LNCaP clone FGC (cell line): ENCODE measurements at regions not wholly inside any gene's neighbourhood (a gene's known extent, or its start where the extent isn't known, plus 50 kb on each side); places are given as distances from the start of the nearest gene placed in this dataset.

ENCODE experiments used
- DNase-seq: peaks from one replicate; pipeline ENCODE4 v3.0.0-alpha.2; 2011; ENCODE audit warnings: low read depth
- H3K4me3 ChIP-seq: 2 replicates; pipeline ENCODE4 v1.5.1; 2011; ENCODE audit warnings: mild to moderate bottlenecking, low read depth, low read length, control low read depth
- TF ChIP-seq, protein P1 (sequence below): IDR thresholded peaks from 2 replicates; pipeline ENCODE4 v1.5.1; 2012; ENCODE audit warnings: mild to moderate bottlenecking; ENCODE audit not compliant: control insufficient read depth, insufficient read depth; ENCODE audit errors: extremely low read depth

- no peak overlapping the region for H3K4me3 ChIP-seq
- TF ChIP-seq, protein P1, sequence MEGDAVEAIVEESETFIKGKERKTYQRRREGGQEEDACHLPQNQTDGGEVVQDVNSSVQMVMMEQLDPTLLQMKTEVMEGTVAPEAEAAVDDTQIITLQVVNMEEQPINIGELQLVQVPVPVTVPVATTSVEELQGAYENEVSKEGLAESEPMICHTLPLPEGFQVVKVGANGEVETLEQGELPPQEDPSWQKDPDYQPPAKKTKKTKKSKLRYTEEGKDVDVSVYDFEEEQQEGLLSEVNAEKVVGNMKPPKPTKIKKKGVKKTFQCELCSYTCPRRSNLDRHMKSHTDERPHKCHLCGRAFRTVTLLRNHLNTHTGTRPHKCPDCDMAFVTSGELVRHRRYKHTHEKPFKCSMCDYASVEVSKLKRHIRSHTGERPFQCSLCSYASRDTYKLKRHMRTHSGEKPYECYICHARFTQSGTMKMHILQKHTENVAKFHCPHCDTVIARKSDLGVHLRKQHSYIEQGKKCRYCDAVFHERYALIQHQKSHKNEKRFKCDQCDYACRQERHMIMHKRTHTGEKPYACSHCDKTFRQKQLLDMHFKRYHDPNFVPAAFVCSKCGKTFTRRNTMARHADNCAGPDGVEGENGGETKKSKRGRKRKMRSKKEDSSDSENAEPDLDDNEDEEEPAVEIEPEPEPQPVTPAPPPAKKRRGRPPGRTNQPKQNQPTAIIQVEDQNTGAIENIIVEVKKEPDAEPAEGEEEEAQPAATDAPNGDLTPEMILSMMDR: peak; percentile 90
- DNase-seq: peak; percentile 55
These were observed 111.9 kb upstream of the GGTLC1 start for GRCh38 chr20:24100370-24101011.

- TF ChIP-seq, protein P1: no peak
- no peak overlapping the region for H3K4me3 ChIP-seq
- DNase-seq: no peak
These were observed 110.3 kb upstream of the GGTLC1 start for GRCh38 chr20:24098886-24099285.

- TF ChIP-seq, protein P1: no peak
- H3K4me3 ChIP-seq: no peak overlapping the region
- DNase-seq: no peak
These were observed 109.1 kb upstream of the GGTLC1 start for GRCh38 chr20:24097506-24098245.

DNA sequence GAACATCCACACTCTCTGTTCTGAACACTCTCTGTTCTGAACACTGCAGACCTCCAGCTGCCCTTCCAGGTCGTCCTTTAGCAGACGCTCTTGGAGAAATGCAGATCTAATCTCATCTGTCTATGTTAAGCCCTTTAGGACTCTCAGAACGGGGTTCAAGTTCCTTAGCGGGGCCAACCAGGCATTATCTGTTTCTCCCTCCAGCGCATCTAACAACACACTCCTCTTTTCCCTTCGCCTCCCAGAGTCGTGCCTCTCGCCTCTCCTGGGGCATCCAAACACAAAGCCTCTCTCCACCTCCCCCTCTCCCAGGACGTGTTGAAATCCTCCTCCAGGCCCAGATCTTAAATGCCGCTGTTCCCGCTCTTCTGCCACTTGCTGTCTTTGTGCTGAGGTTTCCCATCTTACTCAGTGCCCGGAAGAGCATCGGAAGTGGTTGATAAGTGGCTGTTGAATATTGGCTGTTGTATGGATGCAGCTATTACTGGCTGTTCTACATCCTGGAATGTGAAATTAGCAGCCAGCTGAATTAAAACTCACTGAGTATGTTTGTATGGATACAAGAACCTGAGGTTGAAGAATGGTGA lies 108.4 kb upstream of the GGTLC1 start:
- DNase-seq: no peak
- TF ChIP-seq, protein P1: no peak
- no peak overlapping the region for H3K4me3 ChIP-seq

- no peak for DNase-seq
- TF ChIP-seq, protein P1: no peak
- H3K4me3 ChIP-seq: no peak overlapping the region
These were observed 107.7 kb upstream of the GGTLC1 start for GRCh38 chr20:24096264-24096663.

GRCh38 chr20:24095756-24096155 lies 107.2 kb upstream of the GGTLC1 start:
- DNase-seq: no peak
- TF ChIP-seq, protein P1: no peak

More at GRCh38 chr20:24095756-24096155, 107.2 kb upstream of the GGTLC1 start:
- H3K4me3 ChIP-seq: no peak overlapping the region
